ENCODE measurements at regions not wholly inside any gene's neighbourhood (a gene's known extent, or its start where the extent isn't known, plus 50 kb on each side); places are given as distances from the start of the nearest gene placed in this dataset.

DNA sequence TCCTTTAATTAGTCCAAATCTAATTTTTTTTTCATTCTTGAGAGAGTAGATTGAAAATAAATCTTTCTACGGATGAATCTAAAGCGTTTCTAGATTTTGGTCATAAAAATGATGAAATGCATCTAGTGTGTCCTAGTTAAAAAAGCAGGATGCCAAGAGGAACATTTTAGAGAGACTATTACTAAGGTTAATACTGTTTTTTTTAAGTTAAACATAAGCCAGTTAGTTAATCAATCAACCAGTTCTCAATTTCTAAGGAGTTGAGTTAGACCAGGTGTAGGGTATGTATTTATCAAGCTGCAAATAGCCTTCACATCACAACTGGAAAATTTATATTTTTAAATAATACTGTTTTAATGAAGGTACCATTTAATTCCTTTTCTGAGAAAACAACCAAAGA lies 679.5 kb upstream of the IGFBP7 start:
- H3K27me3 Mint-ChIP-seq (ENCODE audit: insufficient read depth, low read depth, poor library complexity), result no peaks in the 10 kb centered on the region
- H3K4me3 ChIP-seq, result no peak overlapping the region
- H3K4me3 Mint-ChIP-seq, result no peak overlapping the region
- H3K4me1 Mint-ChIP-seq, result peaks cover 3% of the 10 kb centered on the region; the same call in 2 of the 3 replicates
- no peaks in the 10 kb centered on the region for H3K27me3 ChIP-seq (ENCODE audit: insufficient read depth)
- TF ChIP-seq EZH2phosphoT487 (IDR thresholded peaks at IDR 0.05; ENCODE audit: unreplicated experiment), result no peak
- no peak for TF ChIP-seq NANOG (IDR thresholded peaks at IDR 0.05; ENCODE audit: borderline replicate concordance)
- no peak for TF ChIP-seq EZH2 (IDR thresholded peaks at IDR 0.05; ENCODE audit: low read depth, unreplicated experiment)
- TF ChIP-seq CREB1 (CRISPR knock-in tag; IDR thresholded peaks at IDR 0.05; ENCODE audit: low read depth), result no peak
- TF ChIP-seq, protein P1, sequence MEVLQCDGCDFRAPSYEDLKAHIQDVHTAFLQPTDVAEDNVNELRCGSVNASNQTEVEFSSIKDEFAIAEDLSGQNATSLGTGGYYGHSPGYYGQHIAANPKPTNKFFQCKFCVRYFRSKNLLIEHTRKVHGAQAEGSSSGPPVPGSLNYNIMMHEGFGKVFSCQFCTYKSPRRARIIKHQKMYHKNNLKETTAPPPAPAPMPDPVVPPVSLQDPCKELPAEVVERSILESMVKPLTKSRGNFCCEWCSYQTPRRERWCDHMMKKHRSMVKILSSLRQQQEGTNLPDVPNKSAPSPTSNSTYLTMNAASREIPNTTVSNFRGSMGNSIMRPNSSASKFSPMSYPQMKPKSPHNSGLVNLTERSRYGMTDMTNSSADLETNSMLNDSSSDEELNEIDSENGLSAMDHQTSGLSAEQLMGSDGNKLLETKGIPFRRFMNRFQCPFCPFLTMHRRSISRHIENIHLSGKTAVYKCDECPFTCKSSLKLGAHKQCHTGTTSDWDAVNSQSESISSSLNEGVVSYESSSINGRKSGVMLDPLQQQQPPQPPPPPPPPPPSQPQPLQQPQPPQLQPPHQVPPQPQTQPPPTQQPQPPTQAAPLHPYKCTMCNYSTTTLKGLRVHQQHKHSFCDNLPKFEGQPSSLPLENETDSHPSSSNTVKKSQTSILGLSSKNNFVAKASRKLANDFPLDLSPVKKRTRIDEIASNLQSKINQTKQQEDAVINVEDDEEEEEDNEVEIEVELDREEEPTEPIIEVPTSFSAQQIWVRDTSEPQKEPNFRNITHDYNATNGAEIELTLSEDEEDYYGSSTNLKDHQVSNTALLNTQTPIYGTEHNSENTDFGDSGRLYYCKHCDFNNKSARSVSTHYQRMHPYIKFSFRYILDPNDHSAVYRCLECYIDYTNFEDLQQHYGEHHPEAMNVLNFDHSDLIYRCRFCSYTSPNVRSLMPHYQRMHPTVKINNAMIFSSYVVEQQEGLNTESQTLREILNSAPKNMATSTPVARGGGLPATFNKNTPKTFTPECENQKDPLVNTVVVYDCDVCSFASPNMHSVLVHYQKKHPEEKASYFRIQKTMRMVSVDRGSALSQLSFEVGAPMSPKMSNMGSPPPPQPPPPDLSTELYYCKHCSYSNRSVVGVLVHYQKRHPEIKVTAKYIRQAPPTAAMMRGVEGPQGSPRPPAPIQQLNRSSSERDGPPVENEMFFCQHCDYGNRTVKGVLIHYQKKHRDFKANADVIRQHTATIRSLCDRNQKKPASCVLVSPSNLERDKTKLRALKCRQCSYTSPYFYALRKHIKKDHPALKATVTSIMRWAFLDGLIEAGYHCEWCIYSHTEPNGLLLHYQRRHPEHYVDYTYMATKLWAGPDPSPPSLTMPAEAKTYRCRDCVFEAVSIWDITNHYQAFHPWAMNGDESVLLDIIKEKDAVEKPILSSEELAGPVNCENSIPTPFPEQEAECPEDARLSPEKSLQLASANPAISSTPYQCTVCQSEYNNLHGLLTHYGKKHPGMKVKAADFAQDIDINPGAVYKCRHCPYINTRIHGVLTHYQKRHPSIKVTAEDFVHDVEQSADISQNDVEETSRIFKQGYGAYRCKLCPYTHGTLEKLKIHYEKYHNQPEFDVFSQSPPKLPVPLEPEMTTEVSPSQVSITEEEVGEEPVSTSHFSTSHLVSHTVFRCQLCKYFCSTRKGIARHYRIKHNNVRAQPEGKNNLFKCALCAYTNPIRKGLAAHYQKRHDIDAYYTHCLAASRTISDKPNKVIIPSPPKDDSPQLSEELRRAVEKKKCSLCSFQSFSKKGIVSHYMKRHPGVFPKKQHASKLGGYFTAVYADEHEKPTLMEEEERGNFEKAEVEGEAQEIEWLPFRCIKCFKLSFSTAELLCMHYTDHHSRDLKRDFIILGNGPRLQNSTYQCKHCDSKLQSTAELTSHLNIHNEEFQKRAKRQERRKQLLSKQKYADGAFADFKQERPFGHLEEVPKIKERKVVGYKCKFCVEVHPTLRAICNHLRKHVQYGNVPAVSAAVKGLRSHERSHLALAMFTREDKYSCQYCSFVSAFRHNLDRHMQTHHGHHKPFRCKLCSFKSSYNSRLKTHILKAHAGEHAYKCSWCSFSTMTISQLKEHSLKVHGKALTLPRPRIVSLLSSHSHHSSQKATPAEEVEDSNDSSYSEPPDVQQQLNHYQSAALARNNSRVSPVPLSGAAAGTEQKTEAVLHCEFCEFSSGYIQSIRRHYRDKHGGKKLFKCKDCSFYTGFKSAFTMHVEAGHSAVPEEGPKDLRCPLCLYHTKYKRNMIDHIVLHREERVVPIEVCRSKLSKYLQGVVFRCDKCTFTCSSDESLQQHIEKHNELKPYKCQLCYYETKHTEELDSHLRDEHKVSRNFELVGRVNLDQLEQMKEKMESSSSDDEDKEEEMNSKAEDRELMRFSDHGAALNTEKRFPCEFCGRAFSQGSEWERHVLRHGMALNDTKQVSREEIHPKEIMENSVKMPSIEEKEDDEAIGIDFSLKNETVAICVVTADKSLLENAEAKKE (CRISPR knock-in tag; IDR thresholded peaks at IDR 0.05), result no peak
- TF ChIP-seq, protein P2, sequence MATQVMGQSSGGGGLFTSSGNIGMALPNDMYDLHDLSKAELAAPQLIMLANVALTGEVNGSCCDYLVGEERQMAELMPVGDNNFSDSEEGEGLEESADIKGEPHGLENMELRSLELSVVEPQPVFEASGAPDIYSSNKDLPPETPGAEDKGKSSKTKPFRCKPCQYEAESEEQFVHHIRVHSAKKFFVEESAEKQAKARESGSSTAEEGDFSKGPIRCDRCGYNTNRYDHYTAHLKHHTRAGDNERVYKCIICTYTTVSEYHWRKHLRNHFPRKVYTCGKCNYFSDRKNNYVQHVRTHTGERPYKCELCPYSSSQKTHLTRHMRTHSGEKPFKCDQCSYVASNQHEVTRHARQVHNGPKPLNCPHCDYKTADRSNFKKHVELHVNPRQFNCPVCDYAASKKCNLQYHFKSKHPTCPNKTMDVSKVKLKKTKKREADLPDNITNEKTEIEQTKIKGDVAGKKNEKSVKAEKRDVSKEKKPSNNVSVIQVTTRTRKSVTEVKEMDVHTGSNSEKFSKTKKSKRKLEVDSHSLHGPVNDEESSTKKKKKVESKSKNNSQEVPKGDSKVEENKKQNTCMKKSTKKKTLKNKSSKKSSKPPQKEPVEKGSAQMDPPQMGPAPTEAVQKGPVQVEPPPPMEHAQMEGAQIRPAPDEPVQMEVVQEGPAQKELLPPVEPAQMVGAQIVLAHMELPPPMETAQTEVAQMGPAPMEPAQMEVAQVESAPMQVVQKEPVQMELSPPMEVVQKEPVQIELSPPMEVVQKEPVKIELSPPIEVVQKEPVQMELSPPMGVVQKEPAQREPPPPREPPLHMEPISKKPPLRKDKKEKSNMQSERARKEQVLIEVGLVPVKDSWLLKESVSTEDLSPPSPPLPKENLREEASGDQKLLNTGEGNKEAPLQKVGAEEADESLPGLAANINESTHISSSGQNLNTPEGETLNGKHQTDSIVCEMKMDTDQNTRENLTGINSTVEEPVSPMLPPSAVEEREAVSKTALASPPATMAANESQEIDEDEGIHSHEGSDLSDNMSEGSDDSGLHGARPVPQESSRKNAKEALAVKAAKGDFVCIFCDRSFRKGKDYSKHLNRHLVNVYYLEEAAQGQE (IDR thresholded peaks at IDR 0.05; ENCODE audit: unreplicated experiment), result no peak
- TF ChIP-seq, protein P3, sequence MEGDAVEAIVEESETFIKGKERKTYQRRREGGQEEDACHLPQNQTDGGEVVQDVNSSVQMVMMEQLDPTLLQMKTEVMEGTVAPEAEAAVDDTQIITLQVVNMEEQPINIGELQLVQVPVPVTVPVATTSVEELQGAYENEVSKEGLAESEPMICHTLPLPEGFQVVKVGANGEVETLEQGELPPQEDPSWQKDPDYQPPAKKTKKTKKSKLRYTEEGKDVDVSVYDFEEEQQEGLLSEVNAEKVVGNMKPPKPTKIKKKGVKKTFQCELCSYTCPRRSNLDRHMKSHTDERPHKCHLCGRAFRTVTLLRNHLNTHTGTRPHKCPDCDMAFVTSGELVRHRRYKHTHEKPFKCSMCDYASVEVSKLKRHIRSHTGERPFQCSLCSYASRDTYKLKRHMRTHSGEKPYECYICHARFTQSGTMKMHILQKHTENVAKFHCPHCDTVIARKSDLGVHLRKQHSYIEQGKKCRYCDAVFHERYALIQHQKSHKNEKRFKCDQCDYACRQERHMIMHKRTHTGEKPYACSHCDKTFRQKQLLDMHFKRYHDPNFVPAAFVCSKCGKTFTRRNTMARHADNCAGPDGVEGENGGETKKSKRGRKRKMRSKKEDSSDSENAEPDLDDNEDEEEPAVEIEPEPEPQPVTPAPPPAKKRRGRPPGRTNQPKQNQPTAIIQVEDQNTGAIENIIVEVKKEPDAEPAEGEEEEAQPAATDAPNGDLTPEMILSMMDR (conservative IDR thresholded peaks at IDR 0.05; ENCODE audit: low read depth in 2 of 2), result no peak
- no peak for TF ChIP-seq ZNF114 (CRISPR knock-in tag; IDR thresholded peaks at IDR 0.05)
- no peak for TF ChIP-seq POLR2AphosphoS5 (IDR thresholded peaks at IDR 0.05; ENCODE audit: low read depth)
- TF ChIP-seq JUNB (IDR thresholded peaks at IDR 0.05; ENCODE audit: unreplicated experiment), result no peak
- no peak for TF ChIP-seq ZNF331 (CRISPR knock-in tag; IDR thresholded peaks at IDR 0.05; ENCODE audit: low read depth)
- no peak for TF ChIP-seq STAT1 (IDR thresholded peaks at IDR 0.05; ENCODE audit: unreplicated experiment)
- TF ChIP-seq, protein P4, sequence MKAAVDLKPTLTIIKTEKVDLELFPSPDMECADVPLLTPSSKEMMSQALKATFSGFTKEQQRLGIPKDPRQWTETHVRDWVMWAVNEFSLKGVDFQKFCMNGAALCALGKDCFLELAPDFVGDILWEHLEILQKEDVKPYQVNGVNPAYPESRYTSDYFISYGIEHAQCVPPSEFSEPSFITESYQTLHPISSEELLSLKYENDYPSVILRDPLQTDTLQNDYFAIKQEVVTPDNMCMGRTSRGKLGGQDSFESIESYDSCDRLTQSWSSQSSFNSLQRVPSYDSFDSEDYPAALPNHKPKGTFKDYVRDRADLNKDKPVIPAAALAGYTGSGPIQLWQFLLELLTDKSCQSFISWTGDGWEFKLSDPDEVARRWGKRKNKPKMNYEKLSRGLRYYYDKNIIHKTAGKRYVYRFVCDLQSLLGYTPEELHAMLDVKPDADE (IDR thresholded peaks at IDR 0.05), result no peak
- no peak overlapping the region for H3K27ac Mint-ChIP-seq
- H3K4me1 ChIP-seq (ENCODE audit: insufficient read depth), result no peaks in the 10 kb centered on the region; the same call in 1 of the 2 replicates
- no peak overlapping the region for H2AFZ ChIP-seq
- ATAC-seq (no peak), DNase-seq (ENCODE audit: low spot score) (no peak)
- H3K36me3 Mint-ChIP-seq (ENCODE audit: low read depth), result no peaks in the 10 kb centered on the region
- no peaks in the 10 kb centered on the region for H3F3A ChIP-seq (replicated peaks; ENCODE audit: low read depth)
- no peaks in the 10 kb centered on the region for H3K9me2 ChIP-seq (ENCODE audit: insufficient read depth)
- H4K20me1 ChIP-seq (replicated peaks; ENCODE audit: insufficient read depth), result no peaks in the 10 kb centered on the region
- no peak overlapping the region for H3K27ac ChIP-seq (ENCODE audit: low read depth)
- H3K36me3 ChIP-seq (ENCODE audit: insufficient read depth), result no peaks in the 10 kb centered on the region
- H3K4me2 ChIP-seq, result no peak overlapping the region
- no peaks in the 10 kb centered on the region for H3K79me2 ChIP-seq (replicated peaks; ENCODE audit: insufficient read depth)
- H3K9me3 Mint-ChIP-seq, result peaks cover 2% of the 10 kb centered on the region; the same call in 1 of the 3 replicates

All from GM23338 (cell line).